Stomach (tissue), 8 donors: ENCODE measurements at regions not wholly inside any gene's neighbourhood (a gene's known extent, or its start where the extent isn't known, plus 50 kb on each side); places are given as distances from the start of the nearest gene placed in this dataset.

Experiments used
- DNase-seq, 2 donors: peaks; one replicate each; pipeline versions ENCODE4 v3.0.0 to v3.0.0-alpha.2; 2013 to 2019
- H3K27ac ChIP-seq, 5 donors: fragments of 200-600 bp in 4 of 5; sonication (generic) in 4 of 5; one replicate each; pipeline ENCODE4 v1.5.1; 2013 to 2019; ENCODE audit warnings: mild to moderate bottlenecking in 1 of 5, moderate library complexity in 1 of 5
- H3K27me3 ChIP-seq, 3 donors: fragments of 200-600 bp; sonication (generic); one replicate each; pipeline ENCODE4 v1.5.1; 2017 to 2019; ENCODE audit warnings: mixed run types in 1 of 3
- H3K36me3 ChIP-seq, 4 donors: fragments of 200-600 bp; sonication (generic); 1 replicate in 3 of 4; 2 replicates in 1 of 4; pipeline ENCODE4 v1.5.1; 2016 to 2019
- H3K4me1 ChIP-seq, 4 donors: fragments of 200-600 bp; sonication (generic); one replicate each; pipeline ENCODE4 v1.5.1; 2016 to 2019
- H3K4me3 ChIP-seq, 4 donors: fragments of 200-600 bp; sonication (generic) in 3 of 4; one replicate each; pipeline ENCODE4 v1.5.1; 2016 to 2019; ENCODE audit warnings: mild to moderate bottlenecking in 1 of 4
- H3K9me3 ChIP-seq, 4 donors: fragments of 200-600 bp; sonication (generic); one replicate each; pipeline ENCODE4 v1.5.1; 2016 to 2019
- CTCF ChIP-seq, 7 experiments: fragments of 450-650 bp in 4 of 7; fragments of 200-600 bp in 3 of 7; sonication (generic) in 3 of 7; IDR thresholded peaks; one replicate each; pipeline ENCODE4 v1.5.1; 2016 to 2019; ENCODE audit warnings: antibody characterized with exemption in 7 of 7, control low read depth in 2 of 7, mild to moderate bottlenecking in 1 of 7
- EP300 ChIP-seq: sonication (generic); formaldehyde crosslinking; IDR thresholded peaks from one replicate; pipeline ENCODE4 v1.6.1; 2017; ENCODE audit warnings: antibody characterized with exemption
- POLR2A ChIP-seq, 4 donors: fragments of 450-650 bp; IDR thresholded peaks; one replicate each; pipeline ENCODE4 v1.6.1; 2016; ENCODE audit warnings: antibody characterized with exemption in 4 of 4, control low read depth in 2 of 4, mild to moderate bottlenecking in 1 of 4, moderate library complexity in 1 of 4
- POLR2AphosphoS5 ChIP-seq, 3 donors: sonication (generic); formaldehyde crosslinking; IDR thresholded peaks; one replicate each; pipeline ENCODE4 v1.6.1; 2016; ENCODE audit warnings: antibody characterized with exemption in 3 of 3
- WGBS, 5 donors: extraction: QIAGEN DNeasy Blood & Tissue Kit in 3 of 5; methylation state at CpG; one replicate each; pipeline versions ENCODE4 v1.1.5 to v1.1.7; 2013 to 2018; 5-methylcytosine and 5-hydroxymethylcytosine counted together
- intact Hi-C: fragments of 100-400 bp; cut with DNase I; formaldehyde crosslinking; loops from one replicate; pipeline ENCODE4 v1.15.1; 2023; ENCODE audit warnings: low total_unique reads
- donor health status: healthy with polysubstance abuse.
- donor health status: Bipolar disorder and iron deficiency.
- donor health status: healthy.

- H3K9me3 ChIP-seq = no peaks in the 10 kb centered on the region
- TF ChIP-seq CTCF (IDR thresholded peaks at IDR 0.05) (no peak), EP300 (no peak), POLR2AphosphoS5 (IDR thresholded peaks at IDR 0.05) (no peak), POLR2A (IDR thresholded peaks at IDR 0.05) (no peak)
- no peak overlapping the region for H3K27ac ChIP-seq
- intact Hi-C loops = no loop called here
- H3K4me1 ChIP-seq = peaks cover 0 to 12% (median 3%) of the 10 kb centered on the region in 4 donors
- no peak for DNase-seq
- H3K36me3 ChIP-seq = no peaks in the 10 kb centered on the region
- 86 to 94% (median 90%) methylated on average over 3 of the region's 3 CpGs for WGBS, 5 donors
- H3K4me3 ChIP-seq = no peak overlapping the region
- no peaks in the 10 kb centered on the region for H3K27me3 ChIP-seq
Observed at GRCh38 chr1:185401019-185401418, 84.0 kb upstream of the IVNS1ABP start.

DNA sequence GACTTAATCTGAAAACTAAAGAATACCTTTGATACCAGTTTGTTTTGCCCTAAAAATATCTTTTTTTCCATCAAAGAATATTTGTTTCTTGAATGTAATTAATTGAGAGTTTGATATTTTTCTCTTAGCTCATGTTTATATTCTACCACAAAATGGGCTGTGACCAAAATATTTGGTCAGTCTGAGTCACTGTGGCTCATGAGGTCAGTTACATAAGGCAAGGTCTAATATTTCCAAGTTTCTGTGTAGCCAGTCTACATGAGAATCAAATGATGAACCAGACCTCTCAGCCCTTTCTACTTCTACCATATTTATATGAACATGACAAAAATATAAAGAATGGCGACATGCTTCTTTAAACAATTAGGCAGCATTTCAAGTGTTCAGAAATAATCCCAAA is 83.0 kb upstream of the IVNS1ABP start:
- intact Hi-C loops = no loop called here
- no peak overlapping the region for H3K4me3 ChIP-seq
- 75 to 95% (median 79%) methylated on average over 1 of the region's 1 CpG for WGBS, 5 donors
- no peaks in the 10 kb centered on the region for H3K27me3 ChIP-seq
- peaks cover 0 to 10% (median 3%) of the 10 kb centered on the region in 4 donors for H3K4me1 ChIP-seq
- H3K27ac ChIP-seq = no peak overlapping the region
- H3K9me3 ChIP-seq = no peaks in the 10 kb centered on the region
- no peak for DNase-seq
- TF ChIP-seq EP300 (no peak), POLR2A (IDR thresholded peaks at IDR 0.05) (no peak), CTCF (IDR thresholded peaks at IDR 0.05) (no peak), POLR2AphosphoS5 (IDR thresholded peaks at IDR 0.05) (no peak)
- H3K36me3 ChIP-seq = no peaks in the 10 kb centered on the region

- TF ChIP-seq POLR2AphosphoS5 (IDR thresholded peaks at IDR 0.05) (no peak), POLR2A (IDR thresholded peaks at IDR 0.05) (no peak), CTCF (IDR thresholded peaks at IDR 0.05) (no peak), EP300 (no peak)
- intact Hi-C loops = no loop called here
- no peak for DNase-seq
- H3K27ac ChIP-seq = no peak overlapping the region
- no peak overlapping the region for H3K4me3 ChIP-seq
- H3K27me3 ChIP-seq = no peaks in the 10 kb centered on the region
- H3K36me3 ChIP-seq = no peaks in the 10 kb centered on the region
- H3K4me1 ChIP-seq = peaks cover 0 to 7% (median 1%) of the 10 kb centered on the region in 4 donors
- H3K9me3 ChIP-seq = no peaks in the 10 kb centered on the region
Observed at GRCh38 chr1:185398599-185398998, 81.6 kb upstream of the IVNS1ABP start.

GRCh38 chr1:185398022-185398421 is 81.0 kb upstream of the IVNS1ABP start:
- Histone ChIP-seq H3K9me3 (no peaks in the 10 kb centered on the region), H3K27ac (no peak overlapping the region), H3K4me3 (no peak overlapping the region), H3K4me1 (peaks cover 0 to 7% (median 0%) of the 10 kb centered on the region in 4 donors), H3K36me3 (no peaks in the 10 kb centered on the region), H3K27me3 (no peaks in the 10 kb centered on the region)
- DNase-seq = no peak
- intact Hi-C loops = no loop called here
- TF ChIP-seq POLR2A (IDR thresholded peaks at IDR 0.05) (no peak), CTCF (IDR thresholded peaks at IDR 0.05) (no peak), POLR2AphosphoS5 (IDR thresholded peaks at IDR 0.05) (no peak), EP300 (no peak)
- 94 to 97% (median 95%) methylated on average over 2 of the region's 2 CpGs for WGBS, 5 donors
